GM21381 (cell line): ENCODE measurements at regions not wholly inside any gene's neighbourhood (a gene's known extent, or its start where the extent isn't known, plus 50 kb on each side); places are given as distances from the start of the nearest gene placed in this dataset.

Experiments used
- ATAC-seq: cut with Tn5 transposase; IDR thresholded peaks from one replicate; pipeline ENCODE4 v1.9.1; 2021; ENCODE audit warnings: mild to moderate bottlenecking, moderate library complexity; ENCODE audit not compliant: unreplicated experiment

- no peak for ATAC-seq
Measured at GRCh38 chr6:223763-224162, 68.5 kb upstream of the DUSP22 start.

- ATAC-seq, result no peak
Measured at GRCh38 chr6:224350-224749, 67.9 kb upstream of the DUSP22 start.

- no peak for ATAC-seq
Measured at GRCh38 chr6:225121-225721, 67.1 kb upstream of the DUSP22 start.

GRCh38 chr6:225907-226306 lies 66.4 kb upstream of the DUSP22 start:
- ATAC-seq, result no peak

- peak; percentile 15 for ATAC-seq
Measured at GRCh38 chr6:226516-227073, 65.7 kb upstream of the DUSP22 start.

- peak; percentile 24 for ATAC-seq
Measured at GRCh38 chr6:227074-227782, 65.1 kb upstream of the DUSP22 start.

GRCh38 chr6:227812-228338 lies 64.4 kb upstream of the DUSP22 start:
- ATAC-seq, result peak; percentile 20

GRCh38 chr6:228881-229651 lies 63.2 kb upstream of the DUSP22 start:
- ATAC-seq, result peak; percentile 33

GRCh38 chr6:231779-232178 lies 60.5 kb upstream of the DUSP22 start:
- peak; percentile 20 for ATAC-seq

- no peak for ATAC-seq
Measured at GRCh38 chr6:232982-233640, 59.2 kb upstream of the DUSP22 start.

GRCh38 chr6:234706-235372 lies 57.4 kb upstream of the DUSP22 start:
- no peak for ATAC-seq

GRCh38 chr6:235763-236360 lies 56.4 kb upstream of the DUSP22 start:
- peak; percentile 61 for ATAC-seq

- no peak for ATAC-seq
Measured at GRCh38 chr6:236519-236918, 55.8 kb upstream of the DUSP22 start.

- no peak for ATAC-seq
Measured at GRCh38 chr6:240151-240550, 52.1 kb upstream of the DUSP22 start.

GRCh38 chr6:241336-241865 lies 50.9 kb upstream of the DUSP22 start:
- ATAC-seq, result no peak
